ENCODE measurements at regions not wholly inside any gene's neighbourhood (a gene's known extent, or its start where the extent isn't known, plus 50 kb on each side); places are given as distances from the start of the nearest gene placed in this dataset.

DNA sequence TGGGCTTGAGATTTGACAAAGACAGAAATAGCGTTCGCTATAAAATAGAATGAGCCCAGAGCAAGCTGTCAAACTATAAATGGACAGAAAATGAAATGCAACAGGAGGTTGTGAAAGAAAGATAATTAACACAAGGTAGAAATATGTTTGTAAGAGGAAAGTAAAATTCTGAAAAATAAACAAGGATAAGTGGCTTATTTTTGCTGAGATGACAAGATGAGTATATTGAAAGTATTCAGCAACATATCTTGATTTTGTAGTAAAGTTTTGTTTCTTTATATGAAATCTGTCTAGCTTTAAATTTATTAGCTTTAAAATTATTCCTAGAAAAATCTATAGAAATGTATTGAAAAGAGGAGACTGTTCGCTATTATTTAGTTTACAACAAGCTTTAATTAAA is 111.9 kb upstream of the RPS23 start:
- TF ChIP-seq, protein P1, sequence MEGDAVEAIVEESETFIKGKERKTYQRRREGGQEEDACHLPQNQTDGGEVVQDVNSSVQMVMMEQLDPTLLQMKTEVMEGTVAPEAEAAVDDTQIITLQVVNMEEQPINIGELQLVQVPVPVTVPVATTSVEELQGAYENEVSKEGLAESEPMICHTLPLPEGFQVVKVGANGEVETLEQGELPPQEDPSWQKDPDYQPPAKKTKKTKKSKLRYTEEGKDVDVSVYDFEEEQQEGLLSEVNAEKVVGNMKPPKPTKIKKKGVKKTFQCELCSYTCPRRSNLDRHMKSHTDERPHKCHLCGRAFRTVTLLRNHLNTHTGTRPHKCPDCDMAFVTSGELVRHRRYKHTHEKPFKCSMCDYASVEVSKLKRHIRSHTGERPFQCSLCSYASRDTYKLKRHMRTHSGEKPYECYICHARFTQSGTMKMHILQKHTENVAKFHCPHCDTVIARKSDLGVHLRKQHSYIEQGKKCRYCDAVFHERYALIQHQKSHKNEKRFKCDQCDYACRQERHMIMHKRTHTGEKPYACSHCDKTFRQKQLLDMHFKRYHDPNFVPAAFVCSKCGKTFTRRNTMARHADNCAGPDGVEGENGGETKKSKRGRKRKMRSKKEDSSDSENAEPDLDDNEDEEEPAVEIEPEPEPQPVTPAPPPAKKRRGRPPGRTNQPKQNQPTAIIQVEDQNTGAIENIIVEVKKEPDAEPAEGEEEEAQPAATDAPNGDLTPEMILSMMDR (IDR thresholded peaks at IDR 0.05; ENCODE audit: low read depth, low read length, missing input control), result no peak
- TF ChIP-seq JUND (IDR thresholded peaks at IDR 0.05) (no peak), YY1 (IDR thresholded peaks at IDR 0.05) (no peak), TAF1 (conservative IDR thresholded peaks at IDR 0.05) (no peak), RAD21 (IDR thresholded peaks at IDR 0.05) (no peak), GABPA (IDR thresholded peaks at IDR 0.05 in 1 of 2, conservative IDR thresholded peaks at IDR 0.05 in 1 of 2) (no peak)
- TF ChIP-seq, protein P2, sequence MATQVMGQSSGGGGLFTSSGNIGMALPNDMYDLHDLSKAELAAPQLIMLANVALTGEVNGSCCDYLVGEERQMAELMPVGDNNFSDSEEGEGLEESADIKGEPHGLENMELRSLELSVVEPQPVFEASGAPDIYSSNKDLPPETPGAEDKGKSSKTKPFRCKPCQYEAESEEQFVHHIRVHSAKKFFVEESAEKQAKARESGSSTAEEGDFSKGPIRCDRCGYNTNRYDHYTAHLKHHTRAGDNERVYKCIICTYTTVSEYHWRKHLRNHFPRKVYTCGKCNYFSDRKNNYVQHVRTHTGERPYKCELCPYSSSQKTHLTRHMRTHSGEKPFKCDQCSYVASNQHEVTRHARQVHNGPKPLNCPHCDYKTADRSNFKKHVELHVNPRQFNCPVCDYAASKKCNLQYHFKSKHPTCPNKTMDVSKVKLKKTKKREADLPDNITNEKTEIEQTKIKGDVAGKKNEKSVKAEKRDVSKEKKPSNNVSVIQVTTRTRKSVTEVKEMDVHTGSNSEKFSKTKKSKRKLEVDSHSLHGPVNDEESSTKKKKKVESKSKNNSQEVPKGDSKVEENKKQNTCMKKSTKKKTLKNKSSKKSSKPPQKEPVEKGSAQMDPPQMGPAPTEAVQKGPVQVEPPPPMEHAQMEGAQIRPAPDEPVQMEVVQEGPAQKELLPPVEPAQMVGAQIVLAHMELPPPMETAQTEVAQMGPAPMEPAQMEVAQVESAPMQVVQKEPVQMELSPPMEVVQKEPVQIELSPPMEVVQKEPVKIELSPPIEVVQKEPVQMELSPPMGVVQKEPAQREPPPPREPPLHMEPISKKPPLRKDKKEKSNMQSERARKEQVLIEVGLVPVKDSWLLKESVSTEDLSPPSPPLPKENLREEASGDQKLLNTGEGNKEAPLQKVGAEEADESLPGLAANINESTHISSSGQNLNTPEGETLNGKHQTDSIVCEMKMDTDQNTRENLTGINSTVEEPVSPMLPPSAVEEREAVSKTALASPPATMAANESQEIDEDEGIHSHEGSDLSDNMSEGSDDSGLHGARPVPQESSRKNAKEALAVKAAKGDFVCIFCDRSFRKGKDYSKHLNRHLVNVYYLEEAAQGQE (IDR thresholded peaks at IDR 0.05), result no peak
- TF ChIP-seq, protein P3, sequence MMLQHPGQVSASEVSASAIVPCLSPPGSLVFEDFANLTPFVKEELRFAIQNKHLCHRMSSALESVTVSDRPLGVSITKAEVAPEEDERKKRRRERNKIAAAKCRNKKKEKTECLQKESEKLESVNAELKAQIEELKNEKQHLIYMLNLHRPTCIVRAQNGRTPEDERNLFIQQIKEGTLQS (IDR thresholded peaks at IDR 0.05), result no peak
- TF ChIP-seq, protein P4, sequence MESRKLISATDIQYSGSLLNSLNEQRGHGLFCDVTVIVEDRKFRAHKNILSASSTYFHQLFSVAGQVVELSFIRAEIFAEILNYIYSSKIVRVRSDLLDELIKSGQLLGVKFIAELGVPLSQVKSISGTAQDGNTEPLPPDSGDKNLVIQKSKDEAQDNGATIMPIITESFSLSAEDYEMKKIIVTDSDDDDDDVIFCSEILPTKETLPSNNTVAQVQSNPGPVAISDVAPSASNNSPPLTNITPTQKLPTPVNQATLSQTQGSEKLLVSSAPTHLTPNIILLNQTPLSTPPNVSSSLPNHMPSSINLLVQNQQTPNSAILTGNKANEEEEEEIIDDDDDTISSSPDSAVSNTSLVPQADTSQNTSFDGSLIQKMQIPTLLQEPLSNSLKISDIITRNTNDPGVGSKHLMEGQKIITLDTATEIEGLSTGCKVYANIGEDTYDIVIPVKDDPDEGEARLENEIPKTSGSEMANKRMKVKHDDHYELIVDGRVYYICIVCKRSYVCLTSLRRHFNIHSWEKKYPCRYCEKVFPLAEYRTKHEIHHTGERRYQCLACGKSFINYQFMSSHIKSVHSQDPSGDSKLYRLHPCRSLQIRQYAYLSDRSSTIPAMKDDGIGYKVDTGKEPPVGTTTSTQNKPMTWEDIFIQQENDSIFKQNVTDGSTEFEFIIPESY (IDR thresholded peaks at IDR 0.05), result no peak
